ENCODE measurements at regions not wholly inside any gene's neighbourhood (a gene's known extent, or its start where the extent isn't known, plus 50 kb on each side); places are given as distances from the start of the nearest gene placed in this dataset.

- no peak overlapping the region for H3K4me3 Mint-ChIP-seq
- no peak overlapping the region for H3K27ac Mint-ChIP-seq
- no peak for TF ChIP-seq CTCF (IDR thresholded peaks at IDR 0.05)
- H3K9me3 Mint-ChIP-seq = no peaks in the 10 kb centered on the region
- peaks cover 77% of the 10 kb centered on the region for H3K4me1 Mint-ChIP-seq (ENCODE audit: low read depth)
- H3K36me3 Mint-ChIP-seq (ENCODE audit: low read depth) = no peaks in the 10 kb centered on the region
- H3K27me3 Mint-ChIP-seq (ENCODE audit: insufficient read depth) = no peaks in the 10 kb centered on the region
- DNase-seq = no peak
These were observed 204.1 kb downstream of the OGFRL1 start for GRCh38 chr6:71492668-71493067.

- Mint-ChIP-seq H3K27me3 (ENCODE audit: insufficient read depth) (no peaks in the 10 kb centered on the region), H3K9me3 (no peaks in the 10 kb centered on the region), H3K4me1 (ENCODE audit: low read depth) (peaks cover 62% of the 10 kb centered on the region), H3K27ac (peak overlapping the region; percentile 88), H3K36me3 (ENCODE audit: low read depth) (no peaks in the 10 kb centered on the region), H3K4me3 (peak overlapping the region; percentile 85)
- no peak for DNase-seq
- TF ChIP-seq CTCF (IDR thresholded peaks at IDR 0.05) = no peak
These were observed 207.6 kb downstream of the OGFRL1 start for GRCh38 chr6:71496018-71496721.

GRCh38 chr6:71496722-71497033, 208.1 kb downstream of the OGFRL1 start:
- no peak for TF ChIP-seq CTCF (IDR thresholded peaks at IDR 0.05)
- H3K4me3 Mint-ChIP-seq = peak overlapping the region; percentile 85

GRCh38 chr6:71498638-71499037, 210.0 kb downstream of the OGFRL1 start:
- Mint-ChIP-seq H3K36me3 (ENCODE audit: low read depth) (no peaks in the 10 kb centered on the region), H3K27ac (no peak overlapping the region), H3K4me3 (no peak overlapping the region), H3K4me1 (ENCODE audit: low read depth) (peaks cover 48% of the 10 kb centered on the region), H3K9me3 (no peaks in the 10 kb centered on the region), H3K27me3 (ENCODE audit: insufficient read depth) (no peaks in the 10 kb centered on the region)
- no peak for TF ChIP-seq CTCF (IDR thresholded peaks at IDR 0.05)
- DNase-seq = no peak

More at GRCh38 chr6:71496722-71497033, 208.1 kb downstream of the OGFRL1 start:
- DNase-seq = no peak
- H3K36me3 Mint-ChIP-seq (ENCODE audit: low read depth) = no peaks in the 10 kb centered on the region
- H3K27ac Mint-ChIP-seq = peak overlapping the region; percentile 88
- no peaks in the 10 kb centered on the region for H3K27me3 Mint-ChIP-seq (ENCODE audit: insufficient read depth)
- H3K9me3 Mint-ChIP-seq = no peaks in the 10 kb centered on the region
- H3K4me1 Mint-ChIP-seq (ENCODE audit: low read depth) = peaks cover 57% of the 10 kb centered on the region

- Mint-ChIP-seq H3K4me1 (ENCODE audit: low read depth) (peaks cover 42% of the 10 kb centered on the region), H3K27ac (peak overlapping the region; percentile 48), H3K36me3 (ENCODE audit: low read depth) (no peaks in the 10 kb centered on the region), H3K4me3 (no peak overlapping the region), H3K27me3 (ENCODE audit: insufficient read depth) (no peaks in the 10 kb centered on the region), H3K9me3 (no peaks in the 10 kb centered on the region)
- no peak for DNase-seq
- no peak for TF ChIP-seq CTCF (IDR thresholded peaks at IDR 0.05)
These were observed 211.1 kb downstream of the OGFRL1 start for GRCh38 chr6:71499667-71500066.
